Fibroblast of lung (primary cell): ENCODE measurements at regions not wholly inside any gene's neighbourhood (a gene's known extent, or its start where the extent isn't known, plus 50 kb on each side); places are given as distances from the start of the nearest gene placed in this dataset.
"Not testable (repeated sequence)": the region's sequence is repeated elsewhere in the genome, so short reads cannot be mapped to it uniquely, and the experiment has no call there.

Experiments used
- DNase-seq, 2 donors: peaks; one replicate each; pipeline versions ENCODE4 v3.0.0 to v3.0.0-alpha.2; 2010; ENCODE audit warnings: low read depth in 2 of 2
- H2AFZ ChIP-seq: 2 replicates; pipeline ENCODE4 v1.5.1; 2012; ENCODE audit warnings: low read length, control low read depth, inconsistent platforms
- H3K27ac ChIP-seq: 2 replicates; pipeline ENCODE4 v1.5.1; 2011; ENCODE audit warnings: low read length, control low read depth; ENCODE audit not compliant: insufficient read depth
- H3K27me3 ChIP-seq: 2 replicates; pipeline ENCODE4 v1.5.1; 2011; ENCODE audit warnings: mild to moderate bottlenecking, low read length; ENCODE audit not compliant: control insufficient read depth, insufficient read depth
- H3K36me3 ChIP-seq: 2 replicates; pipeline ENCODE4 v1.5.1; 2011; ENCODE audit warnings: low read length; ENCODE audit not compliant: control insufficient read depth, insufficient read depth
- H3K4me1 ChIP-seq: 2 replicates; pipeline ENCODE4 v1.5.1; 2011; ENCODE audit warnings: low read length; ENCODE audit not compliant: control insufficient read depth, insufficient read depth; ENCODE audit errors: extremely low read depth
- H3K4me2 ChIP-seq: 2 replicates; pipeline ENCODE4 v1.5.1; 2011; ENCODE audit warnings: low read length, control low read depth; ENCODE audit not compliant: insufficient read depth; ENCODE audit errors: extremely low read depth
- H3K4me3 ChIP-seq, 4 experiments: fragments of 200-600 bp in 1 of 4; sonication (generic) in 1 of 4; replicated peaks in 1 of 4; 2 replicates each; pipeline ENCODE4 v1.5.1; 2011 to 2016; ENCODE audit warnings: low read length in 4 of 4, low read depth in 3 of 4, mild to moderate bottlenecking in 3 of 4, control low read depth in 2 of 4, inconsistent platforms in 1 of 4, mixed read lengths in 1 of 4; ENCODE audit not compliant: insufficient read depth in 1 of 4; ENCODE audit errors: control extremely low read depth in 1 of 4
- H3K79me2 ChIP-seq: 2 replicates; pipeline ENCODE4 v1.5.1; 2012; ENCODE audit warnings: mild to moderate bottlenecking, low read length, inconsistent platforms; ENCODE audit not compliant: control insufficient read depth, insufficient read depth
- H3K9ac ChIP-seq: 2 replicates; pipeline ENCODE4 v1.5.1; 2011; ENCODE audit warnings: mild to moderate bottlenecking, low read length, control low read depth; ENCODE audit not compliant: insufficient read depth
- H3K9me3 ChIP-seq: 2 replicates; pipeline ENCODE4 v1.5.1; 2012; ENCODE audit warnings: low read depth, low read length; ENCODE audit not compliant: control insufficient read depth, insufficient read depth
- H4K20me1 ChIP-seq: 2 replicates; pipeline ENCODE4 v1.5.1; 2011; ENCODE audit warnings: low read length; ENCODE audit not compliant: control insufficient read depth, insufficient read depth; ENCODE audit errors: extremely low read depth
- CTCF ChIP-seq, 2 donors: IDR thresholded peaks in 1 of 2; conservative IDR thresholded peaks in 1 of 2; 1 replicate in 1 of 2; 2 replicates in 1 of 2; pipeline ENCODE4 v1.5.1; 2011 to 2012; ENCODE audit warnings: low read length in 2 of 2, control low read depth in 1 of 2, inconsistent platforms in 1 of 2, low read depth in 1 of 2, mild to moderate bottlenecking in 1 of 2
- EZH2 ChIP-seq: IDR thresholded peaks from 2 replicates; pipeline ENCODE4 v1.5.1; 2012; ENCODE audit warnings: low read length, control low read depth, mild to moderate bottlenecking; ENCODE audit errors: missing control alignments

GRCh38 chr21:7951854-7952519 is 2569.4 kb upstream of the TPTE start:
- Histone ChIP-seq H4K20me1 (no peaks in the 10 kb centered on the region), H3K36me3 (no peaks in the 10 kb centered on the region), H3K9me3 (peaks cover 38% of the 10 kb centered on the region), H3K79me2 (no peaks in the 10 kb centered on the region), H3K4me3 (no peak overlapping the region), H3K27me3 (no peaks in the 10 kb centered on the region), H3K27ac (no peak overlapping the region), H3K9ac (no peak overlapping the region), H3K4me1 (no peaks in the 10 kb centered on the region), H2AFZ (no peak overlapping the region), H3K4me2 (no peak overlapping the region)
- DNase-seq: no peak
- no peak for TF ChIP-seq EZH2

GRCh38 chr21:7952648-7953047 is 2568.7 kb upstream of the TPTE start:
- H3K4me2 ChIP-seq: no peak overlapping the region
- H3K27ac ChIP-seq: no peak overlapping the region
- H4K20me1 ChIP-seq: no peaks in the 10 kb centered on the region
- H3K79me2 ChIP-seq: no peaks in the 10 kb centered on the region
- TF ChIP-seq EZH2 (no peak), CTCF (conservative IDR thresholded peaks at IDR 0.05 in 1 of 2, IDR thresholded peaks at IDR 0.05 in 1 of 2; ENCODE audit: low read depth in 1 of 2, low read length in 2 of 2) (no peak)
- no peak overlapping the region for H2AFZ ChIP-seq
- H3K4me3 ChIP-seq: no peak overlapping the region
- no peaks in the 10 kb centered on the region for H3K4me1 ChIP-seq
- no peaks in the 10 kb centered on the region for H3K27me3 ChIP-seq
- no peak for DNase-seq
- H3K9ac ChIP-seq: no peak overlapping the region
- peaks cover 33% of the 10 kb centered on the region for H3K9me3 ChIP-seq
- no peaks in the 10 kb centered on the region for H3K36me3 ChIP-seq

- Histone ChIP-seq H3K79me2 (no peaks in the 10 kb centered on the region), H2AFZ (no peak overlapping the region), H3K36me3 (no peaks in the 10 kb centered on the region), H3K9ac (no peak overlapping the region), H4K20me1 (no peaks in the 10 kb centered on the region), H3K4me3 (no peak overlapping the region), H3K4me1 (no peaks in the 10 kb centered on the region), H3K27me3 (no peaks in the 10 kb centered on the region), H3K4me2 (no peak overlapping the region), H3K9me3 (peaks cover 30% of the 10 kb centered on the region), H3K27ac (no peak overlapping the region)
- DNase-seq: no peak
- no peak for TF ChIP-seq EZH2
- no peak for TF ChIP-seq CTCF (conservative IDR thresholded peaks at IDR 0.05 in 1 of 2, IDR thresholded peaks at IDR 0.05 in 1 of 2; ENCODE audit: low read depth in 1 of 2, low read length in 2 of 2)
These were observed 2568.3 kb upstream of the TPTE start for GRCh38 chr21:7953058-7953457.

- not testable (repeated sequence) for H3K4me2 ChIP-seq, H3K4me1 ChIP-seq, H4K20me1 ChIP-seq, DNase-seq, H3K4me3 ChIP-seq, H3K9ac ChIP-seq, H2AFZ ChIP-seq, H3K27me3 ChIP-seq, H3K27ac ChIP-seq, H3K36me3 ChIP-seq, H3K79me2 ChIP-seq
- H3K9me3 ChIP-seq: peaks cover 28% of the 10 kb centered on the region
These were observed 2565.9 kb upstream of the TPTE start for GRCh38 chr21:7955358-7956073.

GRCh38 chr21:7956074-7956452 is 2565.3 kb upstream of the TPTE start:
- not testable (repeated sequence) for H3K27me3 ChIP-seq, H3K9ac ChIP-seq, H3K36me3 ChIP-seq, DNase-seq, H2AFZ ChIP-seq, H3K79me2 ChIP-seq, H4K20me1 ChIP-seq, H3K27ac ChIP-seq, H3K4me1 ChIP-seq, H3K4me3 ChIP-seq, H3K4me2 ChIP-seq
- H3K9me3 ChIP-seq: peaks cover 24% of the 10 kb centered on the region
